ENCODE measurements at regions not wholly inside any gene's neighbourhood (a gene's known extent, or its start where the extent isn't known, plus 50 kb on each side); places are given as distances from the start of the nearest gene placed in this dataset.
"Not testable (repeated sequence)": the region's sequence is repeated elsewhere in the genome, so short reads cannot be mapped to it uniquely, and the experiment has no call there.

GRCh38 chr3:188974856-188975599 is 196.7 kb upstream of the TPRG1 start:
- no peak for DNase-seq

- DNase-seq: no peak
Measured at GRCh38 chr3:188975600-188976314, 196.0 kb upstream of the TPRG1 start.

DNA sequence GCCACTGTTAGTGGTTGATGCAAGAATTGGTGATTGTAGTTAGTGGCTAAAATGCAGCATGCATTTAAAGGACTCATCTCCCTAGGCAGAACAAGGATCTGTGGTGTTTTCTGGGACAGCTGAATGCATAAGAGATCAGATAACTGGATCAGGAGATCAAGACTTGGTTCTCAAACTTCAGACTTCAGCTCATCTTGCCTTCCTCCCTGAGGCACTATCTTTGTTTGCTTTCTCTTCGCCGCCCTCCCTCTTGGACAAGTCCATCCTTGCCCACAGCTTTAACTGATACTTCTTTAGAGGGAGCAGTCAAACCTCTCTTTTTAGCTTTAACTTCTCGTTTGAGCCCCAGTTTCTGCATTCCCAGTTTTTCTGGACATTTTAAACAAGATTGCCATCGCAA is 195.4 kb upstream of the TPRG1 start:
- no peak for DNase-seq

- DNase-seq: no peak
Measured at GRCh38 chr3:188978421-188979171, 193.2 kb upstream of the TPRG1 start.

GRCh38 chr3:188979248-188979647 is 192.5 kb upstream of the TPRG1 start:
- DNase-seq: no peak

- DNase-seq: no peak
Measured at GRCh38 chr3:188979669-188980310, 192.0 kb upstream of the TPRG1 start.

DNA sequence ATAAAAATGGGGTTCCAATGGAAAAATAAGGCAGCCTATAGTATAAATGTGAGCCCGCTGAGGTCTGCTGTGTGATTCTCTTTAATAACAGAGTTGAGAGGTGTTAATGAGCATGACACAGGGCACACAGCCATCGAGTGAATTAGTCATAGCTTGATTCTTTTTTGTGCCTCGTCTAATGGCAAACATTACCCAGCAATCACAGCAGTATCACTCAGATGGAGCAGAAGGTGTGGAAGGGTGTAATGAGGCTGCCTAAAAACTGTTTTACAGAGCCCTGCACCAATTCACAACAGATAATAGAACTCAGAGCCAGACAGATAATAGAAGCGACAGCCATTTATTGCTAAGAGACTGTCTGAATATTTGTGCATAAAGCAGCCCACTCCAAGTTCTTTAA is 178.6 kb upstream of the TPRG1 start:
- DNase-seq: no peak

DNA sequence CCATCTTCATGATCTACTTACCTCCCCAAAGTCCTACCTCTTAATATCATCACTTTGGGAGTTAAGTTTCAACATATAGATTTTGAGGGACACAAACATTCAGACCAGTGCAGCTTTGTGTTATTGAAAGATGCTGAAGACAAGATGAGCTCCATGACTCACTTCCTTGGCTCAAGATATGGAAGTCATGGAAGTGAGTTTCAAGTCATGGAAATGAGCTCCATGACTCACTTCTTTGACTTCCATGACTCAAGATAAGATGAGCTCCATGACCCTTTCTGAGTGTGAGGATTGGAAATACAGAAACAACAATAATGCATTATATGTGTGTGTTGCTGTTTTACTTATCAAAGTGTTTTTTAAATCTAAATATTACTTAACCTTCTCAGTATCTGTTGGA is 170.2 kb upstream of the TPRG1 start:
- DNase-seq: no peak

DNA sequence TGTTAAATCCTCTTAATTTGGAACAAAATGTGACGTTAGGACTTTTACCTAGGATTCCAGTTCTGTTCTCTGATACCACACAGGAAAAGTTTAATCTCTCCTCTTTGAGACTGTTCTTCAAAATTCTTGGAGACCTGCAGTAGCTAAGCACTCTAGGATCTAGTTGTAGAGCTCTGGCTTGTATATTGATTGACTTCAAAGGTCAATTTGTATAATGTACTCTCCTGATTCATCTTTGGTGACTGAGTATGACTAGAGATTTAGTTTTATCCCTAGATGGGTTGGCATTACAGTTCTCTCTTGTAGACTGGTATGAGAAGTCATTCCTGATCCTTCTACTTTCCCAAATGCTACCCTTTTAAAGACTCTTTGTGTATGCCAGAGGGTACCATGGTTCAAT is 168.4 kb upstream of the TPRG1 start:
- DNase-seq: no peak

DNA sequence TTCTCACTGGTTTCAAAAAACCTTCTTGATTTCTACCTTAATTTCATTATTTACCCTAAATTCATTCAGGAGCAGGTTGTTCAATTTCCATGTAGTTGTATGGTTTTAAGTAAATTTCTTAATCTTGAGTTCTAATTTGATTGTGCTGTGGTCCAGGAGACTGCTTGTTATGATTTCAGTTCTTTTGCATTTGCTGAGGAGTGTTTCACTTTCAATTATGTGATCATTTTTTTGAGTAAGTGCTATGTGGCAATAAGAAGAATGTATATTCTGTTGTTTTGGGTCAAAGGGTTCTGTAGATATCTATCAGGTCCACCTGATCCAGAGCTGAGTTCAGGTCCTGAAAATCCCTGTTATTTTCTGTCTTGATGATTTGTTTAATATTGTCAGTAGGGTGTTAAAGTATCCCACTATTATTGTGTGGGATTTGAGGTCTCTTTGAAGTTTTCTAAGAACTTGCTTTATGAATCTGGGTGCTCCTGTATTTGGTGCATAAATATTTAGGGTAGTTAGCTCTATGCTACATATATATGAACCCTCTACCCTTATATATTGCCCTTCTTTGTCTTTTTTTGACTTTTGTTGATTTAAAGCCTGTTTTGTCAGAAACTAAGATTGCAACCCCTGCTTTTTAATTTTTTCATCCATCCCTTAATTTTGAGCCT is 158.4 kb upstream of the TPRG1 start:
- no peak for DNase-seq

DNA sequence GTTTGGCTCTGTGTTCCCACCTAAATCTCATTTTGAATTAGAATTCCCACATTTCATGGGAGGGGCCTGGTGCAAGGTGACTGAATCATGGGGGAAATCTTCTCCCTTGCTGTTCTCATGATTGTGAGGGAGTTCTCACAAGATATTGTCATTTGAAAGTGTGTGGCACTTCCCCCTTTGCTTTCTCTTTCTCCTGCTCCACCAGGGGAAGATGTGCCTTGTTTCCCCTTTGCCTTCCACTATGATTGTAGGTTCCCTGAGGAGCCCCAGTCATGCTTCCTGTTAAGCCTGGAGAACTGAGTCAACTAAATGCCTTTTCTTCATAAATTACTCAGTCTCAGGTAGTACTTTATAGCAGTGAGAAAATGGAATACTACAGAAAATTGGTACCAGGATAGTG is 157.2 kb upstream of the TPRG1 start:
- no peak for DNase-seq

GRCh38 chr3:189022576-189023466 is 148.9 kb upstream of the TPRG1 start:
- DNase-seq: not testable (repeated sequence)

GRCh38 chr3:189025866-189026265 is 145.9 kb upstream of the TPRG1 start:
- DNase-seq: no peak

DNA sequence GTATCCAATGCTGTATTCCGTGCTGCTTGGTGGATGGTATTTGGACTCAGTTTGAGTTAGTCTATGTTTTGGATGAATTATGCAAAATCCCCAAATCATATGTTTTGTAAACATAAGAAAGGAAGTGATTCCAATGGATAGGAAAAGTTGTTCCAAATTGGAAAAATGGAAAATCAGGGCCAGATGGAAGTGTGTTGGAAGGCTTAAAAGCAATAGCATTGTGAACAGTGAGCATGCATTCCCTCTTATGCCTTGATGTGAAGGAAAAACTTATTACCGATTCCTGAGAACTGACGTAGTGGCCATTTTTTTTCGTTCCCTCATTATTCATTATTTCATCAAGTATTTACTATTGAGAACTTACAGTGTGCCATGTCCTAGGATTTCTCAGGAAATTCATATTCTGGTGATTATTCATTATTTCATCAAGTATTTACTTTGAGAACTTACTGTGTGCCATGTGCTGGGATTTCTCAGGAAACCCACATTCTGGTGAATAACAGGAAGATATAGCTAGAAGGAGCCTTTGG is 144.1 kb upstream of the TPRG1 start:
- no peak for DNase-seq

GRCh38 chr3:189038773-189039745 is 132.7 kb upstream of the TPRG1 start:
- peak; percentile 74 to 90 for DNase-seq

- DNase-seq: no peak
Measured at GRCh38 chr3:189040656-189041335, 131.0 kb upstream of the TPRG1 start.

- DNase-seq: peak; percentile 74 to 78
Measured at GRCh38 chr3:189041482-189042090, 130.2 kb upstream of the TPRG1 start.

DNA sequence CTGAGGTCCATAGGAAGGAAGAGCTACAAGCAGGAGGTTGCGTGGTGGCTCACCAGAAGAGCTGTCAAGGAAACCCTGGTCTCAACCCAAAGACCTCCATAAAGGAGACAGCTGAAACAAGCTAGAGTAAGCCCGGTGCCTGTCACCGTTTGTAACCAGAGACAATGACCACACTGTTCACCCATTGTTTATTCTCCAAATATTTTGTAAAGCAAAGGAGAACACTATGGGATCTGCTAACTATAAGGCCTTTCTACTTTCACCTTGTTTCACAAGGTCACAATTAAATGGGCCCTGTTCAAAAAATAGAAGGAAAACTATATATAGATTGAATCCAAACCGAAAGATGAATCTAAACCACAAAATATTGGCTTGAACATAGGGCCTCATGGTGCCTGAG is 128.9 kb upstream of the TPRG1 start:
- DNase-seq: no peak

All from NCI-H524 (cell line).